ENCODE measurements at regions not wholly inside any gene's neighbourhood (a gene's known extent, or its start where the extent isn't known, plus 50 kb on each side); places are given as distances from the start of the nearest gene placed in this dataset.
A peak's percentile ranks its signal among the peaks of the same experiment; 100 is the strongest.

DNA sequence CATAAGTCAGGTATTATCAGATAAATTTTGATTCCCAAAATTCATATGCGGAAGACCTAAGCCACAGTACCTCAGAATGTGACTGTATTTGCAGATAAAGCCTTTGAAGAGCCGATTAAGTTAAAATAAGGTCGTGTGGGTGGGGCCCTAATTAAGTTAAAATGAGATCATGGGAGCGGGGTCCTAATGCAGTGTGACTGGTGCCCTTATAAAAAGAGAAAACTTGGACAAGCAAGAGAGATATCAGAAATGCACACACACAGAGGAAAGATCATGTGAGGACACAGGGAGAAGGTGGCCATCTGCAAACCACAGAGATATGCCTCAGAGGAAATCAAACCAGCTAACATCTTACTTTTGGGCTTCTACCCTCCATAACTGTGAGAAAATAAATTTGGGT, 236.1 kb downstream of the FBXO8 start:
- Histone ChIP-seq H2AFZ (ENCODE audit: low read depth, low read length) (peak overlapping the region; percentile 55), H3K4me3 (no peak overlapping the region), H4K20me1 (replicated peaks; ENCODE audit: control insufficient read depth, insufficient read depth, low read length) (no peaks in the 10 kb centered on the region), H3K79me2 (ENCODE audit: control insufficient read depth, insufficient read depth, low read length) (no peaks in the 10 kb centered on the region), H3K4me2 (ENCODE audit: insufficient read depth, low read length) (peak overlapping the region; percentile 31), H3K36me3 (ENCODE audit: control insufficient read depth, insufficient read depth, low read length) (no peaks in the 10 kb centered on the region), H3K27ac (ENCODE audit: extremely low read depth, low read depth, low read length) (peak overlapping the region; percentile 23; the same call in 1 of the 3 replicates), H3K9me1 (ENCODE audit: control insufficient read depth, insufficient read depth, low read length) (no peaks in the 10 kb centered on the region), H3K4me1 (replicated peaks in 1 of 2; ENCODE audit: control insufficient read depth in 2 of 2, insufficient read depth in 2 of 2, low read length in 2 of 2) (no peaks in the 10 kb centered on the region; a peak in 2 of 5 replicates), H3K9ac (ENCODE audit: insufficient read depth in 1 of 2, low read depth in 2 of 2, low read length in 2 of 2) (no peak overlapping the region), H3K27me3 (ENCODE audit: control insufficient read depth in 2 of 2, insufficient read depth in 2 of 2, low read length in 2 of 2) (no peaks in the 10 kb centered on the region), H3K9me3 (replicated peaks; ENCODE audit: control insufficient read depth, insufficient read depth, low read depth, low read length) (no peaks in the 10 kb centered on the region)
- intact Hi-C loops (cut with micrococcal nuclease) (no loop called here), in situ Hi-C loops (cut with MboI) (no loop called here)
- FAIRE-seq: peak; percentile 49
- 0% methylated on average over 4 of the region's 4 CpGs for WGBS (ENCODE audit: insufficient coverage, low coverage, missing lambda C conversion rate)
- BruUV-seq (replicated peaks): no TSS peak
- ChIA-PET POLR2A (no interaction called here), CTCF (ENCODE audit: low intra/inter-chr PET ratio) (no interaction called here)
- DNase-seq (ENCODE audit: extremely low read depth in 1 of 4, low spot score in 3 of 4): peak in 1 of 4 experiments; percentile 27
- ATAC-seq: peak; percentile 63
- TF ChIP-seq SREBF2 (CRISPR knock-in tag; IDR thresholded peaks at IDR 0.05) (no peak), NFE2L1 (tag; IDR thresholded peaks at IDR 0.05; ENCODE audit: borderline replicate concordance, low read depth) (no peak), KDM1A (IDR thresholded peaks at IDR 0.05) (peak in 1 of 2 experiments; percentile 67; a peak in 2 of 4 replicates), MECOM (CRISPR knock-in tag; IDR thresholded peaks at IDR 0.05) (no peak), ATF7 (IDR thresholded peaks at IDR 0.05) (peak; percentile 50; the same call in 1 of the 2 replicates), MAFK (IDR thresholded peaks at IDR 0.05; ENCODE audit: low read length) (no peak), XRCC3 (IDR thresholded peaks at IDR 0.05) (no peak), SIN3B (IDR thresholded peaks at IDR 0.05; ENCODE audit: low read depth) (no peak), CBX8 (IDR thresholded peaks at IDR 0.05; ENCODE audit: borderline replicate concordance, extremely low read depth, low read depth, low read length, poor library complexity, severe bottlenecking) (no peak), POLR3A (IDR thresholded peaks at IDR 0.05; ENCODE audit: borderline replicate concordance, extremely low read depth, insufficient read depth, insufficient read length) (no peak), MCM2 (IDR thresholded peaks at IDR 0.05; ENCODE audit: low read depth) (no peak), JUN (IDR thresholded peaks at IDR 0.05; ENCODE audit: borderline replicate concordance, low read depth, low read length) (no peak), JUN (CRISPR knock-in tag; IDR thresholded peaks at IDR 0.05; ENCODE audit: borderline replicate concordance) (no peak), CHD2 (IDR thresholded peaks at IDR 0.05; ENCODE audit: low read depth, low read length) (no peak), SLC30A9 (CRISPR knock-in tag; IDR thresholded peaks at IDR 0.05) (no peak)
- TF ChIP-seq, protein P1, sequence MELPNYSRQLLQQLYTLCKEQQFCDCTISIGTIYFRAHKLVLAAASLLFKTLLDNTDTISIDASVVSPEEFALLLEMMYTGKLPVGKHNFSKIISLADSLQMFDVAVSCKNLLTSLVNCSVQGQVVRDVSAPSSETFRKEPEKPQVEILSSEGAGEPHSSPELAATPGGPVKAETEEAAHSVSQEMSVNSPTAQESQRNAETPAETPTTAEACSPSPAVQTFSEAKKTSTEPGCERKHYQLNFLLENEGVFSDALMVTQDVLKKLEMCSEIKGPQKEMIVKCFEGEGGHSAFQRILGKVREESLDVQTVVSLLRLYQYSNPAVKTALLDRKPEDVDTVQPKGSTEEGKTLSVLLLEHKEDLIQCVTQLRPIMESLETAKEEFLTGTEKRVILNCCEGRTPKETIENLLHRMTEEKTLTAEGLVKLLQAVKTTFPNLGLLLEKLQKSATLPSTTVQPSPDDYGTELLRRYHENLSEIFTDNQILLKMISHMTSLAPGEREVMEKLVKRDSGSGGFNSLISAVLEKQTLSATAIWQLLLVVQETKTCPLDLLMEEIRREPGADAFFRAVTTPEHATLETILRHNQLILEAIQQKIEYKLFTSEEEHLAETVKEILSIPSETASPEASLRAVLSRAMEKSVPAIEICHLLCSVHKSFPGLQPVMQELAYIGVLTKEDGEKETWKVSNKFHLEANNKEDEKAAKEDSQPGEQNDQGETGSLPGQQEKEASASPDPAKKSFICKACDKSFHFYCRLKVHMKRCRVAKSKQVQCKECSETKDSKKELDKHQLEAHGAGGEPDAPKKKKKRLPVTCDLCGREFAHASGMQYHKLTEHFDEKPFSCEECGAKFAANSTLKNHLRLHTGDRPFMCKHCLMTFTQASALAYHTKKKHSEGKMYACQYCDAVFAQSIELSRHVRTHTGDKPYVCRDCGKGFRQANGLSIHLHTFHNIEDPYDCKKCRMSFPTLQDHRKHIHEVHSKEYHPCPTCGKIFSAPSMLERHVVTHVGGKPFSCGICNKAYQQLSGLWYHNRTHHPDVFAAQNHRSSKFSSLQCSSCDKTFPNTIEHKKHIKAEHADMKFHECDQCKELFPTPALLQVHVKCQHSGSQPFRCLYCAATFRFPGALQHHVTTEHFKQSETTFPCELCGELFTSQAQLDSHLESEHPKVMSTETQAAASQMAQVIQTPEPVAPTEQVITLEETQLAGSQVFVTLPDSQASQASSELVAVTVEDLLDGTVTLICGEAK (IDR thresholded peaks at IDR 0.05): no peak
- TF ChIP-seq, protein P1 (CRISPR knock-in tag; IDR thresholded peaks at IDR 0.05): no peak

Data from K562 (cell line).